ENCODE measurements at regions not wholly inside any gene's neighbourhood (a gene's known extent, or its start where the extent isn't known, plus 50 kb on each side); places are given as distances from the start of the nearest gene placed in this dataset.

DNA sequence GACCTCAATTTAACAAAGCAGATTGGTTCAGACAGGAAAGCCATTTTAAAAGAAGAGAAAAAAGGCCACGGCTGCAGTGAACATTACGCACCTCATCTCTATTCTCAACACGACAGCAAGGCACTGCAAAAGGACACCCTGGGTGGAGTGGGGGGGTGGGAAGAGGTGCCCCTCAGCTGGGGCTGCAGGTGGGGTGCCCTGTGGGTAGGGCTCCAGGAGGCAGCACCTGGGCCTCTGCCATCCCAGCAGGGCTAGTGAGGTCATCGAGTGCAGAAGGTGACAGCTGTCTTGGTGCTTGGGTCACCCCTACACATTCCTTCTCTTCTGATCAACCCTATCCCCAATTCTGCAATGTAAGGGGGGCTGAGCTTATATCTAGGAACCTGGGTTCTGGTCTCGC lies 142.9 kb upstream of the PRMT8 start:
- TF ChIP-seq MYC (IDR thresholded peaks at IDR 0.05; ENCODE audit: low read depth, low read length), result no peak
- TF ChIP-seq, protein P1, sequence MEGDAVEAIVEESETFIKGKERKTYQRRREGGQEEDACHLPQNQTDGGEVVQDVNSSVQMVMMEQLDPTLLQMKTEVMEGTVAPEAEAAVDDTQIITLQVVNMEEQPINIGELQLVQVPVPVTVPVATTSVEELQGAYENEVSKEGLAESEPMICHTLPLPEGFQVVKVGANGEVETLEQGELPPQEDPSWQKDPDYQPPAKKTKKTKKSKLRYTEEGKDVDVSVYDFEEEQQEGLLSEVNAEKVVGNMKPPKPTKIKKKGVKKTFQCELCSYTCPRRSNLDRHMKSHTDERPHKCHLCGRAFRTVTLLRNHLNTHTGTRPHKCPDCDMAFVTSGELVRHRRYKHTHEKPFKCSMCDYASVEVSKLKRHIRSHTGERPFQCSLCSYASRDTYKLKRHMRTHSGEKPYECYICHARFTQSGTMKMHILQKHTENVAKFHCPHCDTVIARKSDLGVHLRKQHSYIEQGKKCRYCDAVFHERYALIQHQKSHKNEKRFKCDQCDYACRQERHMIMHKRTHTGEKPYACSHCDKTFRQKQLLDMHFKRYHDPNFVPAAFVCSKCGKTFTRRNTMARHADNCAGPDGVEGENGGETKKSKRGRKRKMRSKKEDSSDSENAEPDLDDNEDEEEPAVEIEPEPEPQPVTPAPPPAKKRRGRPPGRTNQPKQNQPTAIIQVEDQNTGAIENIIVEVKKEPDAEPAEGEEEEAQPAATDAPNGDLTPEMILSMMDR (IDR thresholded peaks at IDR 0.05; ENCODE audit: low read depth, low read length), result no peak
- no peak for TF ChIP-seq POLR2A (IDR thresholded peaks at IDR 0.05; ENCODE audit: extremely low read depth, insufficient read length)

All from NB4 (cell line).